ENCODE measurements at regions not wholly inside any gene's neighbourhood (a gene's known extent, or its start where the extent isn't known, plus 50 kb on each side); places are given as distances from the start of the nearest gene placed in this dataset.

DNA sequence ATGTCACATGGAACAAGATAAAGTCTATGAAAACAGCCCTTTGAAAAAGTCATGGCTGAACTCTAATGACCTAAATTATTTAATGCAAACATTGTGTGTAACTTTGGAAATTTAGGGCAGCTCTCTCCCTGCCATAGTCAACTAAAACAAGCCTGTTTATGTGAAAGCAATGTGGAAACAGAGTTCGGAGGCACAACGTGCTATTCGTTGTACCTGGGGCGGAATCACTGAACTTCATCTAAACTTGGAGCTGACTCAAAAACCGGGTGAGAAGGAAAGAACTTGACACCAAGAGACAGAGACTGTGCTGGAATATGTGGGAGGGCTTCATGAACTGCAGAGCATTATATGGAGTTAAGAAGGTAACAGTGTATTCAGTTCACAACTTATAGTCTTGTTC lies 764.9 kb upstream of the GOLIM4 start:
- intact Hi-C loops (cut with DNase I), result no loop called here
- peaks cover 0 to 5% of the 10 kb centered on the region in 2 donors for H3K9me3 ChIP-seq
- H3K4me1 ChIP-seq, result no peaks in the 10 kb centered on the region
- H3K4me3 ChIP-seq, result no peak overlapping the region
- DNase-seq (no peak), ATAC-seq (no peak)
- H3K36me3 ChIP-seq, result no peaks in the 10 kb centered on the region
- H3K27me3 ChIP-seq, result no peaks in the 10 kb centered on the region
- TF ChIP-seq, protein P1, sequence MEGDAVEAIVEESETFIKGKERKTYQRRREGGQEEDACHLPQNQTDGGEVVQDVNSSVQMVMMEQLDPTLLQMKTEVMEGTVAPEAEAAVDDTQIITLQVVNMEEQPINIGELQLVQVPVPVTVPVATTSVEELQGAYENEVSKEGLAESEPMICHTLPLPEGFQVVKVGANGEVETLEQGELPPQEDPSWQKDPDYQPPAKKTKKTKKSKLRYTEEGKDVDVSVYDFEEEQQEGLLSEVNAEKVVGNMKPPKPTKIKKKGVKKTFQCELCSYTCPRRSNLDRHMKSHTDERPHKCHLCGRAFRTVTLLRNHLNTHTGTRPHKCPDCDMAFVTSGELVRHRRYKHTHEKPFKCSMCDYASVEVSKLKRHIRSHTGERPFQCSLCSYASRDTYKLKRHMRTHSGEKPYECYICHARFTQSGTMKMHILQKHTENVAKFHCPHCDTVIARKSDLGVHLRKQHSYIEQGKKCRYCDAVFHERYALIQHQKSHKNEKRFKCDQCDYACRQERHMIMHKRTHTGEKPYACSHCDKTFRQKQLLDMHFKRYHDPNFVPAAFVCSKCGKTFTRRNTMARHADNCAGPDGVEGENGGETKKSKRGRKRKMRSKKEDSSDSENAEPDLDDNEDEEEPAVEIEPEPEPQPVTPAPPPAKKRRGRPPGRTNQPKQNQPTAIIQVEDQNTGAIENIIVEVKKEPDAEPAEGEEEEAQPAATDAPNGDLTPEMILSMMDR (IDR thresholded peaks at IDR 0.05), result no peak
- no peak overlapping the region for H3K27ac ChIP-seq

DNA sequence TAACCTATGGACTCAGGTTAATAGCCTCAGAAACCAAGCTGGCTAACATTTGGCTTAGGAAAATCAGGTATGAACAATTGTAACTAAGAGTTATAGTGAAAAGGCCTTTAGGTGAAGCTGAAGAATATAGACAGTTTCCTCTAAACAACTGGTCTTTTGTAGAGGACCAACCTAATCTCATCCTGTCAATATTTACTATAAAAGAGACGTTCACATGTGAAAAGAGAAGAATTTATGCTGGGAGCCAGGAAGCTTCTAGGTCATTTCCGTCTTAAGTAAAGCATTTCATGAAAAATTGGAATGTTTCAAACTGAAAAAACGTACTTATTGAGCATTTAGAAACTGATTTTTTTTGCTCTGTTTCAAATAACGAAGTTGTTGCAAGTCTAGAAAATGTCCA lies 764.3 kb upstream of the GOLIM4 start:
- TF ChIP-seq, protein P1 (IDR thresholded peaks at IDR 0.05), result no peak
- Histone ChIP-seq H3K36me3 (no peaks in the 10 kb centered on the region), H3K27ac (no peak overlapping the region), H3K27me3 (no peaks in the 10 kb centered on the region), H3K4me1 (no peaks in the 10 kb centered on the region), H3K4me3 (no peak overlapping the region), H3K9me3 (peaks cover 0 to 5% of the 10 kb centered on the region in 2 donors)
- DNase-seq (no peak), ATAC-seq (no peak)
- intact Hi-C loops (cut with DNase I), result no loop called here

DNA sequence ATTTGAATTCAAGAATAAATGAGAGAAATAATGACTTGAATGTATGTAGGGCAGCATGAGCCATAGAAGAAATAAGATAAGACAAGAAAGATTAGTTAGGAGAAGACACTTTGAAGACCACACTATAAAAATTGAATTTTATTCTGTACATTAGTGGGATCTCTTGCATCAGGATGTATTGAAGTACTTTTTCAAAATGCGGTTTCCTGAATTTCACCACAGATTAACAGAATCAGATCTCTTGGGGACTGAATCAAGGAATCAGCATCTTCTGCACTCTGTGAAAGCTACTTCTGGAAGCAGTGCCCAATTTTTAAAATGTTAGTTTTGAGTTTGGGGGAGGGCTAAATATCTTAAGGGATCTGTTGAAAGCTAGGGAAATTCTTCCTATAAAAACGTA lies 763.9 kb upstream of the GOLIM4 start:
- intact Hi-C loops (cut with DNase I), result loop anchor here in 1 of 2 donors (10.0 kb wide), 1 partner anchor 645 kb away; no protein-coding TSS in a partner anchor
- H3K27ac ChIP-seq, result no peak overlapping the region

DNA sequence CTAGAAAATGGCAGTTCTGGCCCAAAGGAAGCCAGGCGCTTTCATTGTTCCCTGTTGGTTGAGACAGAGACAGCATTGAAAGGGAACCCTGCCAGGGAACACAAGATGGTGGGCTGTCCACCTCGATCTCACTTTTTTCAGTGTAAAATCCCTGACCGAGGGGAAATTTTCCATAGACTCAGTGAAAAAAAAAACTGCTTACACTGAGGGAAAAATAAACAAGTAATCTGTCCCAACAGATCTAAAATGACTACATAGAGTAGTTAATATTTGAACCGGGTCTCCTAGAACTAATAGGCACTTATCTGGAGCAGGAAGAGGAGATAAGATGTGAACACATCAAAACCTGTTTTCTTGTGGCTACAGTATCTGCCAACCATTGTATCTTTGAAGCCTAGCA lies 763.4 kb upstream of the GOLIM4 start:
- H3K4me3 ChIP-seq, result no peak overlapping the region
- no peak overlapping the region for H3K27ac ChIP-seq
- H3K9me3 ChIP-seq, result peaks cover 0 to 5% of the 10 kb centered on the region in 2 donors
- no peaks in the 10 kb centered on the region for H3K4me1 ChIP-seq
- DNase-seq, result no peak
- H3K27me3 ChIP-seq, result no peaks in the 10 kb centered on the region
- no peak for ATAC-seq
- intact Hi-C loops (cut with DNase I), result loop anchor here in 1 of 2 donors (10.0 kb wide), 1 partner anchor 644 kb away; no protein-coding TSS in a partner anchor
- TF ChIP-seq, protein P1 (IDR thresholded peaks at IDR 0.05), result no peak
- no peaks in the 10 kb centered on the region for H3K36me3 ChIP-seq

More for the DNA sequence above, 763.9 kb upstream of the GOLIM4 start:
- Histone ChIP-seq H3K4me1 (no peaks in the 10 kb centered on the region), H3K27me3 (no peaks in the 10 kb centered on the region), H3K36me3 (no peaks in the 10 kb centered on the region), H3K9me3 (peaks cover 0 to 5% of the 10 kb centered on the region in 2 donors), H3K4me3 (no peak overlapping the region)
- TF ChIP-seq, protein P1 (IDR thresholded peaks at IDR 0.05), result no peak
- DNase-seq (no peak), ATAC-seq (no peak)

DNA sequence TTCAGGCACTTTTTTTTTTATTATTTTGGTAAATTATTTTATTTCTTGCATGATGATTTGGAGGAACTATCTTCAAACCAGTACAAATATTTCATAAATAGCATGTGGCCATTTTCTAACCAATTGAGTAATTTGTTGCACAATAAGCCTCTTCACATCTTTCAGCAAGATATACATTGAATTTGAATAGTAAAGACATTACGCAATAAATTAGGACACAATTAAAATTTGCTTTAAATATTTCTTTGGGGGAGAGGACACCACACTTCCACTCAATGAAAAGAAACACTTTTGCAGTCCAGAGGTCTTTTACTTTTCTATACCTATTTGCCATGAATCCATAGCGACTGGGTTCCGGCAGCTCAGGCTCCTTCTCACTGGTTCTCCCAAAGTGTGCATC lies 762.6 kb upstream of the GOLIM4 start:
- H3K27ac ChIP-seq, result no peak overlapping the region
- intact Hi-C loops (cut with DNase I), result loop anchor here in 1 of 2 donors (10.0 kb wide), 1 partner anchor 644 kb away; no protein-coding TSS in a partner anchor
- TF ChIP-seq, protein P1 (IDR thresholded peaks at IDR 0.05), result no peak

More for the DNA sequence above, 762.6 kb upstream of the GOLIM4 start:
- Histone ChIP-seq H3K36me3 (no peaks in the 10 kb centered on the region), H3K4me1 (no peaks in the 10 kb centered on the region), H3K9me3 (peaks cover 0 to 5% of the 10 kb centered on the region in 2 donors), H3K27me3 (no peaks in the 10 kb centered on the region), H3K4me3 (no peak overlapping the region)
- DNase-seq (no peak), ATAC-seq (no peak)

Data from left lung (tissue), 4 donors.